Stimulated activated naive CD4-positive, alpha-beta T cell (primary cell): ENCODE measurements at regions not wholly inside any gene's neighbourhood (a gene's known extent, or its start where the extent isn't known, plus 50 kb on each side); places are given as distances from the start of the nearest gene placed in this dataset.
A peak's percentile ranks its signal among the peaks of the same experiment; 100 is the strongest.

Source experiments
- DNase-seq, 6 experiments: peaks; one replicate each; lab custom pipeline; 2025; lab: John Stamatoyannopoulos, UW

DNA sequence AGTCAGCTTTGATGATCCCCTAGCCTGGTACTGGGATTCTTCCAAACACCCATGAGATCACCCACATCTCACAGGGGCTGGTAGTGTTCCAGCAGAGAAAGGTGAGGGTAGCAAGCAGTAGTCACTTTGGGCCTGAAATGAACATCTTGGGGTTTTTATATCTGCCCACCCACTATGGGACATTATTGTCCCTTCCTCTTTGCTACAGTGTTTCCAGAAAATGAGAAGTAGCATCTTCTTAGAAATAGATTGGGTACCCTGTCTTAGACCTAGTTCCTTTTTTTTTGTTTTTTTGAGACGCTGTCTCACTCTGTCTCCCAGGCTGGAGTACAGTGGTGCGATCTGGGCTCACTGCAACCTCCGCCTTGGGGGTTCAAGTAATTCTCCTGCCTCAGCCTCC lies 249.2 kb upstream of the ANKRD55 start:
- DNase-seq = no peak

GRCh38 chr5:56481428-56482357 lies 248.6 kb upstream of the ANKRD55 start:
- peak in 4 of 6 experiments; percentile 5 to 62 (median 37) for DNase-seq

- DNase-seq = peak in 4 of 6 experiments; percentile 19 to 51 (median 24)
Measured at GRCh38 chr5:56480705-56481427, 247.7 kb upstream of the ANKRD55 start.

DNA sequence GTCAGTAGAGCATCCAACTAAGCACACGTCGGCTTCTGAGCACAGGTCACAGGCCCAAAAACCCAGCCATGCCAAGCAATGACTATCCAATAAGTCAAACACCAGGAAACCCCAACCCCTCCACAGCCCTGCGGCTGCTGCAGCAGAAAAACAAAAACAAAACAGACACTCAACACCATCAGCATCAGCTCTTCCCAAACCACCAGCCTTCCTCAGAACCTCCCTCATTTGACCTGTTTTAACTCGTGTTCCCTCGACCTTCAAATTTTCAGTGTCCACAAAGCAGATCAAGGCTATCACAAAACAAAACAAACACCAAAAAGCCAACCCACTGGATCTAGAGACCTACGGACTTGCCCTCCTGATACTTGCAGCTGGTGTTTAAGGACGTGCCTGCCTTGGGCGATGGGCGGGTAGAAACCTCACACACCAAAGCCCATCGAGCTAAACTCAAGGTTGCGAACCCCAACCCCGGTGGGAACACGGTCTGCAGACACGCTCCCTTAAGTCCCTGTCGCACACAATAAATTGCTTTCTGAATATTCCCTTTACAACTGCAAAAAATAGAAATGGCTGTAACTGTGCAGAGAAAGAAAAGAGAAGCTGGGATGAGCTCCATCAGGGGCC lies 247.1 kb upstream of the ANKRD55 start:
- peak in 5 of 6 experiments; percentile 8 to 34 (median 16) for DNase-seq

DNA sequence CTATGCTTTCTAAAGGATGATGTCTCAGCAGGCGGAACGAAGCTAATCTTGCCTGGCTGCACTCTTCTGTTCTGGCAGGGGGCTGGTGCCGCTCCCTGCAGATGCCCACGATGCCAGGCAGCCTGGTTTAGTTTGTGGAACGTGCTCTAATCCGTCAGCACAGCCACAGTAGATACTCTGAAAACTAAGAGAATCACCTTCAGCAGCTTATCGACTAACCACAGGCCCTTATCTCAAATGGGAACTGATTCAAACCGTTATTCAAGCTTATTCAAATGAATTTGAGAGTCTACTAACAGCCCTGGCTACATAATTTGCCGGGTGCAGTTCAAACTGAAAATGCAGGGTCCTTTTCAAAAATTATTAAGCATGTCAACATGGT lies 246.6 kb upstream of the ANKRD55 start:
- peak in 2 of 6 experiments; percentile 15 to 34 for DNase-seq

- DNase-seq = peak in 1 of 6 experiments; percentile 22
Measured at GRCh38 chr5:56479126-56479525, 246.0 kb upstream of the ANKRD55 start.

DNA sequence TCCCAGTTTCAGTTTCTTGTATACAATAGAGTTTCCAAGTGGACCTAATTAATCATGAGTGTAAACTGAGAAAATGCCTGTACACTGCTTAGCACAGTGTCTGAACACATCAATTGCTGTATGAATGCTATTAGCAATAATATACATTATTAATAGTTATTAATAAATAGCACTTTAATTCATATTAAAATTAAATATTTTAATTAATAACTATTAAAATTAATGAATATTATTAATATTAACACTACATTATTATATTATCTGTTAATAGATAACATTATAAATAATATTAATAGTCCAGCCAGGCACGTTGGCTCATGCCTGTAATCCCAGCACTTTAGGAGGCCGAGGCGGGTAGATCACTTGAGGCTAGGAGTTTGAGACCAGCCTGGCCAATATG lies 244.9 kb upstream of the ANKRD55 start:
- no peak for DNase-seq

DNA sequence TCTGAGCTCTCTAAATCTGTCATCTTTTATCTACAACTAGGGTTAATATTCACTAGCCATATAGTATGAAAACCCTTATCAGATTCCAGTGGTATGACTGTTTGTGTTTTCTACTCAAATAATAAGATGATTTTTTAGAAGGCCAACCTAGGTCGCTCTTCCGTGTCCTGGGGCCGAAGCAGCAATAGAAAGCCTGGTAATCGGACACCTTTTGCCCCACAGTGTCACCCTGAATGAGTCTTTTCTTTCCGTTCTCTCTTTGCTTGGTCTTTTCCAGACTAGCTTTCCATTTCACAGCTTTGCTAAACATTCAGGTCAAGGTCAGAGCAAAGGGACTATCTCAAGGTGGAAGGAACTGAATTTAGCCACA lies 243.3 kb upstream of the ANKRD55 start:
- DNase-seq = no peak

GRCh38 chr5:56475689-56476486 lies 242.8 kb upstream of the ANKRD55 start:
- no peak for DNase-seq

- no peak for DNase-seq
Measured at GRCh38 chr5:56471707-56472106, 238.6 kb upstream of the ANKRD55 start.

GRCh38 chr5:56470007-56470406 lies 236.9 kb upstream of the ANKRD55 start:
- no peak for DNase-seq

DNA sequence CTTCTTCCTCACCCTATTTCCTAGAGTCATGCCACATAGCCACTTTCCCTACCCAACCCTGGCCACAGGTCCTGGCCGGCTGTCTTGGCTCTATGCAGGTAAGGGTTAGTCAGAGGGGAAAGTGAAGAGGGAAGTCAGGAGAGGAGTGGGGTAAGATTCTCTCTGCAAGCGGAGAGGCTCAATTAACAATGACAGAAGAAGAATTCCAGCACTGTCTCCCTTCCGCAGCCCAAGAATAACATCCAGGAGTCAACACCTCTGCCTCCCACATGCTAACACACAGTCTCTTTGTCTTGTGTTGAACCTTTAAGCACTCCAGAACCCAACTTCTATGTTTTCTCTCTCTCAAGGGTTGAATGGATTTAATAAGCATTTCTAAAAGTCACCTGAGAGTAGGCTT lies 235.1 kb upstream of the ANKRD55 start:
- DNase-seq = no peak

DNA sequence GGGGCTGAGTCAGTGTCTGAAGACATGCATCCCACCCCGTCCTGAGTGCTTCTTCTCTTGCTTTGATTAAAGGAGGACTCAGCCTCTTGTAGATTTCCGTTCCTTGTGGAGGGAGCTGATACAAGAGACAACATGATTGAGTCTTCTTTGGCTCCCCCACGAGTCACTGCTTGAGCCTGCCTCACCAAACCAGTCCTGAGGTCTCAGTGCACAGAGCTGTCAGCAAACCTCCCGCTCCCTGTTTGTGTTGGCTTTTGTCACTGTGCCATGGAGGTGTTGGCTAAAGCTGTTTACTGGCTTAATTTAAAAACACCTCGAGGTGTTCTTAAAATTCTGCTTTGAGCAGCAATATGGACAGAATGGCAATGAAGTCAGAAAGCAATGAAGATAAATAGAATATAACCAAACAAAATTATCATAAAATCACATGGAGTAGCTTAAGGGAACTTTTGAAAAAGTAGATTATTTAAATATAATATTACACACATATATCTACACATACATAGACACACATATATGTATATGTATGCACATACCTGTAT lies 234.1 kb upstream of the ANKRD55 start:
- no peak for DNase-seq

- DNase-seq = no peak
Measured at GRCh38 chr5:56466136-56466816, 233.1 kb upstream of the ANKRD55 start.

DNA sequence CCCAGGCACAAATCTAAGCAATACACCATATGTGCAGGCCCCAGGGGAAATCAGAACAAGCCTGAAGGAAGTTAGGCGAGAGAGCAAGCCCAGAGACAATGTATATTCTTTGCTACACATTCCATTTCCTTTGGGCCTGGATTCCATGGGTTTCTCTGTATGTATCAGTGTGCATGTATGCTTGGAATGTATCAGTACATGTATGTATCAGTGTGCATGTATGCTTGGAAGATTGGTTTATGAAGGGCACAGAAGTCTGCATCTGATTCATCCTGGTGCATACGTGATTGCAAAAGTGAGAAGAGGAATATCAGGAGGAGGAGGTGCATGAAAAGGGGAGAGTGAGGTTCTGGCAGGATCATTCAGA lies 232.6 kb upstream of the ANKRD55 start:
- no peak for DNase-seq

DNA sequence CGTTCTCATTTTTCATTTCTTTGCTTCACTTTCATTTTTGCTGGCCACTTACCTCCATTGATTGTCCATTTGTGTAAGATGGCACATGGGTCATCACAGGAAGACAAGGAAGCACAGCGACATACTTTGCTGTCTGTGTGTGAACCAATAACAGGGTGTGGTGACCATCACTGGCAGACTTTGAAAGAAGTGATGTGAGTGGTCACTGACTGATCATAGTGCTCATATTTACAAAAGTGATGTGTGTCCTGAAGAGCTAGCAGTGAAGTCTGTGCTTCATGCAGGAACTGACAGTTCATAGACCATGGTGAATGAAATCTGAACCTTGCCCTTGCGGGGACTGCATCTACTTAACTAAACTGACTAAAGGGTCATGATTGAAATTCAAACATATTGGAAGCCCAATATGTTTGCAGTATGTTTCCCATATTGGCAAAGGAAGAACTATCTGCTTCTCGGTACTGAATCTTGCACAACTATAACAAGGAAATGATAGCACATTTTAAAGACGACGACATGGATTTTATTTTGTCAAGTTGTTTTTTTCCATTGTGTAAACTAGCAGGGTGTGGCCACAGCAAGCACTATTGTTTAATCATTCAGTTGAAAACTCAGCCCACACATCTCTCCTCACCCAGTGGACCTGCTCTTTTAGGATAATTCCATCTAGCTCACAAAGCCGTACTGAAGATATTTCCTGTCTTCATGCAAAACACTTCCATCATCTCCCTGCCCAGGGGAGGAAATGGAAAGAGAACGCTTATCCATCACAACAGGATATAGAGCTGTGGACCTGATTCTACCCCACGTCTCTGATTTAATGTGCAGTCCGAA lies 232.0 kb upstream of the ANKRD55 start:
- DNase-seq = no peak

DNA sequence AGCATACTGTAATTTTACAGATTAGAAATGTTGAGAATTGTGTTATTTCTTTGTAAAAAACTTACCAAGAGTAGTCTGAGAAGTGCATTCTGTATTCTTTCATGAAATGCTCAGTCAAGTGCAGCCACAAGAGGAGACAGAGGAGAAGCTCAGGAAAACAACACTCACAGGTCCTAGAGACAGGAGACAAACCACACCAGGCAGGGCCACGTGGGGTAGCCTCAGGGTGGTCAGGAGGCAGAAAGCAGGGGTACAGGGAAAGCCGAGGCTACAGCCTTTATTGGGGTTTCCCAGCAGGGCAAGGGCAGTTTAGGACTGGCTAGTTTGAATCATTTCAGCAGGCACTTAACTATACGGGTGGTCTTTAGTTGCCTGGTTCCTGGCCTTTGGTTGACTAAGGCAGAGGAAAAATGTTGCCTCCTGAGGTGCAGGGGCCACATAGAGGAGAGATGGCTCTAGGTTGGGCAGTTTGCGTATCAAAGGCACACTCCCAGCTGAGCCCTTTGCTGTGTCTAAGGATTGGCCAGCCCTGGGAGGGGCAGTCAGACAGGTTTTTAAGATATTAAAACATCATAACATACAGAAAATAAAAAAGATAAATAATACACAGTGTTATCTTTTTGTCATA lies 230.9 kb upstream of the ANKRD55 start:
- DNase-seq = no peak

DNA sequence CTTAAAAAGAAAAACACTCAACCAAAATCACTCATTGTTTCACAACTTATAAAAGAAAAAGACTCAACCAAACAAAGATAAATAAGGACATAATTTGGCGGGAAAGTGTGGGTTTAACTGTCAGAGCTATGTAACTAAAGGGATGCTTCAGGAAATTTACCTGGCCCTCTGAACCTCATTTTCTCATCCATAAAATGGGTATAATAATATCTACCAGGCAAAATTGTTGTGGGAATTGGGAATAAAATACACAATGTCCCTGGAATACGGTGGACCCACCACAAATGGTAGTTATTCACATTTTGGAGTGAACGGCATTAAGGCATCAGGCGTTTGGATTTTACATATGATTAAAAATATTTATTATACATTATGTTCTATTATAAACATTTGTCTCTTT lies 228.5 kb upstream of the ANKRD55 start:
- DNase-seq = no peak

GRCh38 chr5:56460681-56461191 lies 227.6 kb upstream of the ANKRD55 start:
- DNase-seq = no peak

GRCh38 chr5:56460195-56460546 lies 227.0 kb upstream of the ANKRD55 start:
- no peak for DNase-seq
